Liver (tissue), 7 donors: ENCODE measurements at regions not wholly inside any gene's neighbourhood (a gene's known extent, or its start where the extent isn't known, plus 50 kb on each side); places are given as distances from the start of the nearest gene placed in this dataset.

Source experiments
- DNase-seq: peaks from one replicate; pipeline ENCODE4 v3.0.0-alpha.2; 2017; ENCODE audit warnings: low spot score
- H3K27ac ChIP-seq, 2 donors: one replicate each; pipeline ENCODE4 v1.7.0; 2013; ENCODE audit warnings: inconsistent platforms in 2 of 2, low read length in 2 of 2, control low read depth in 1 of 2, low read depth in 1 of 2, mild to moderate bottlenecking in 1 of 2
- H3K27me3 ChIP-seq, 4 donors: one replicate each; pipeline versions ENCODE4 v1.6.1 to v1.7.0; 2013; ENCODE audit warnings: low read length in 3 of 4, inconsistent platforms in 1 of 4, mild to moderate bottlenecking in 1 of 4, moderate library complexity in 1 of 4; ENCODE audit not compliant: control insufficient read depth in 4 of 4, insufficient read depth in 4 of 4
- H3K36me3 ChIP-seq, 4 donors: one replicate each; pipeline versions ENCODE4 v1.6.1 to v1.7.0; 2013; ENCODE audit warnings: low read length in 3 of 4, mild to moderate bottlenecking in 3 of 4, low read depth in 1 of 4, moderate library complexity in 1 of 4; ENCODE audit not compliant: control insufficient read depth in 4 of 4, insufficient read depth in 3 of 4
- H3K4me1 ChIP-seq, 4 donors: one replicate each; pipeline versions ENCODE4 v1.6.1 to v1.7.0; 2013; ENCODE audit warnings: low read length in 3 of 4, mild to moderate bottlenecking in 3 of 4, moderate library complexity in 1 of 4; ENCODE audit not compliant: control insufficient read depth in 4 of 4, insufficient read depth in 4 of 4
- H3K4me3 ChIP-seq, 3 donors: one replicate each; pipeline versions ENCODE4 v1.6.1 to v1.7.0; 2013; ENCODE audit warnings: low read length in 3 of 3, control low read depth in 1 of 3, low read depth in 1 of 3, mild to moderate bottlenecking in 1 of 3
- H3K9ac ChIP-seq, 2 donors: one replicate each; pipeline ENCODE4 v1.7.0; 2013; ENCODE audit warnings: low read length in 2 of 2, mild to moderate bottlenecking in 2 of 2, moderate library complexity in 2 of 2, control low read depth in 1 of 2, low read depth in 1 of 2
- H3K9me3 ChIP-seq, 4 donors: one replicate each; pipeline versions ENCODE4 v1.6.1 to v1.7.0; 2013; ENCODE audit warnings: low read length in 3 of 4; ENCODE audit not compliant: control insufficient read depth in 4 of 4
- ATF3 ChIP-seq: IDR thresholded peaks from 2 replicates; pipeline ENCODE4 v1.6.1; 2016; ENCODE audit warnings: antibody characterized with exemption
- CTCF ChIP-seq: fragments of 150-350 bp; IDR thresholded peaks from 2 replicates; pipeline ENCODE4 v1.5.1; 2017; ENCODE audit warnings: improper control_type of control experiment, low read depth, low read length; ENCODE audit not compliant: missing input control
- EGR1 ChIP-seq, 2 donors: IDR thresholded peaks; 2 replicates each; pipeline ENCODE4 v1.6.1; 2016 to 2018; ENCODE audit warnings: antibody characterized with exemption in 2 of 2, low read depth in 2 of 2
- FOXA2 ChIP-seq: IDR thresholded peaks from 2 replicates; pipeline ENCODE4 v1.6.1; 2016; ENCODE audit warnings: antibody characterized with exemption
- GABPA ChIP-seq, 2 donors: IDR thresholded peaks in 1 of 2; conservative IDR thresholded peaks in 1 of 2; 2 replicates each; pipeline ENCODE4 v1.6.1; 2016; ENCODE audit warnings: antibody characterized with exemption in 2 of 2, mild to moderate bottlenecking in 1 of 2, moderate library complexity in 1 of 2
- HNF4A ChIP-seq, 2 donors: conservative IDR thresholded peaks; 2 replicates each; pipeline ENCODE4 v1.6.1; 2016; ENCODE audit warnings: antibody characterized with exemption in 2 of 2, mild to moderate bottlenecking in 2 of 2
- HNF4G ChIP-seq: IDR thresholded peaks from 2 replicates; pipeline ENCODE4 v1.6.1; 2016; ENCODE audit warnings: antibody characterized with exemption
- JUND ChIP-seq, 2 donors: IDR thresholded peaks; 2 replicates each; pipeline ENCODE4 v1.6.1; 2016; ENCODE audit warnings: antibody characterized with exemption in 2 of 2
- MAX ChIP-seq: IDR thresholded peaks from 2 replicates; pipeline ENCODE4 v1.6.1; 2016; ENCODE audit warnings: antibody characterized with exemption
- NR2F2 ChIP-seq: IDR thresholded peaks from 2 replicates; pipeline ENCODE4 v1.6.1; 2016; ENCODE audit warnings: antibody characterized with exemption
- RAD21 ChIP-seq, 2 donors: IDR thresholded peaks; 2 replicates each; pipeline ENCODE4 v1.6.1; 2016; ENCODE audit warnings: antibody characterized with exemption in 2 of 2, mild to moderate bottlenecking in 2 of 2
- REST ChIP-seq: IDR thresholded peaks from 2 replicates; pipeline ENCODE4 v1.6.1; 2016; ENCODE audit warnings: antibody characterized with exemption, mild to moderate bottlenecking
- RXRA ChIP-seq, 2 donors: IDR thresholded peaks; 2 replicates each; pipeline ENCODE4 v1.6.1; 2017 to 2018; ENCODE audit warnings: antibody characterized with exemption in 2 of 2, mild to moderate bottlenecking in 1 of 2
- SP1 ChIP-seq: IDR thresholded peaks from 2 replicates; pipeline ENCODE4 v1.6.1; 2018; ENCODE audit warnings: antibody characterized with exemption, mild to moderate bottlenecking
- YY1 ChIP-seq: IDR thresholded peaks from 2 replicates; pipeline ENCODE4 v1.6.1; 2016; ENCODE audit warnings: antibody characterized with exemption, mild to moderate bottlenecking
- ZBTB33 ChIP-seq: IDR thresholded peaks from 2 replicates; pipeline ENCODE4 v1.6.1; 2016; ENCODE audit warnings: antibody characterized with exemption
- donor health status: healthy.
- donor health status: healthy.
- donor health status: healthy.
- donor health status: healthy.

GRCh38 chr2:67323209-67323991 is 73.7 kb upstream of the ETAA1 start (continued):
- TF ChIP-seq JUND (IDR thresholded peaks at IDR 0.05), result no peak

GRCh38 chr2:67329513-67329912 is 67.6 kb upstream of the ETAA1 start:
- Histone ChIP-seq H3K9me3 (no peaks in the 10 kb centered on the region), H3K27ac (no peak overlapping the region), H3K36me3 (no peaks in the 10 kb centered on the region), H3K4me1 (no peaks in the 10 kb centered on the region), H3K9ac (no peak overlapping the region), H3K4me3 (no peak overlapping the region), H3K27me3 (peaks cover 0 to 3% (median 0%) of the 10 kb centered on the region in 4 donors)
- TF ChIP-seq SP1 (no peak), EGR1 (IDR thresholded peaks at IDR 0.05; ENCODE audit: low read depth in 2 of 2) (no peak), NR2F2 (no peak), REST (no peak), JUND (IDR thresholded peaks at IDR 0.05) (no peak), ZBTB33 (no peak), CTCF (no peak), HNF4A (conservative IDR thresholded peaks at IDR 0.05) (no peak), MAX (no peak), HNF4G (no peak), YY1 (no peak)
- DNase-seq, result no peak

GRCh38 chr2:67329951-67330350 is 67.2 kb upstream of the ETAA1 start:
- H3K27me3 ChIP-seq, result peaks cover 0 to 3% (median 0%) of the 10 kb centered on the region in 4 donors
- no peak overlapping the region for H3K9ac ChIP-seq
- H3K4me1 ChIP-seq, result no peaks in the 10 kb centered on the region
- H3K4me3 ChIP-seq, result no peak overlapping the region
- no peak overlapping the region for H3K27ac ChIP-seq
- no peaks in the 10 kb centered on the region for H3K9me3 ChIP-seq
- DNase-seq, result no peak
- no peaks in the 10 kb centered on the region for H3K36me3 ChIP-seq
- TF ChIP-seq MAX, result no peak
- TF ChIP-seq CTCF, result no peak
- TF ChIP-seq FOXA2, result no peak
- TF ChIP-seq HNF4A (conservative IDR thresholded peaks at IDR 0.05), result no peak
- no peak for TF ChIP-seq SP1
- no peak for TF ChIP-seq ZBTB33
- TF ChIP-seq GABPA (IDR thresholded peaks at IDR 0.05 in 1 of 2, conservative IDR thresholded peaks at IDR 0.05 in 1 of 2), result no peak
- no peak for TF ChIP-seq YY1
- no peak for TF ChIP-seq RXRA (IDR thresholded peaks at IDR 0.05)
- TF ChIP-seq RAD21 (IDR thresholded peaks at IDR 0.05), result no peak
- no peak for TF ChIP-seq ATF3
- TF ChIP-seq EGR1 (IDR thresholded peaks at IDR 0.05; ENCODE audit: low read depth in 2 of 2), result no peak
